ENCODE measurements at regions not wholly inside any gene's neighbourhood (a gene's known extent, or its start where the extent isn't known, plus 50 kb on each side); places are given as distances from the start of the nearest gene placed in this dataset.

GRCh38 chr20:23198815-23199214 is 112.7 kb upstream of the CD93 start:
- Histone ChIP-seq H3K9ac (ENCODE audit: low read length) (no peak overlapping the region), H3K27me3 (ENCODE audit: control insufficient read depth, insufficient read depth, low read length) (peaks cover 5% of the 10 kb centered on the region), H3K4me1 (ENCODE audit: control insufficient read depth, low read depth, low read length) (peaks cover under 1% of the 10 kb centered on the region), H3K4me3 (ENCODE audit: low read length) (no peak overlapping the region), H3K36me3 (ENCODE audit: control insufficient read depth, low read depth, low read length) (no peaks in the 10 kb centered on the region), H3K9me3 (ENCODE audit: control insufficient read depth, low read depth, low read length) (no peaks in the 10 kb centered on the region), H3K27ac (ENCODE audit: low read length) (no peak overlapping the region)

- Histone ChIP-seq H3K36me3 (ENCODE audit: control insufficient read depth, low read depth, low read length) (no peaks in the 10 kb centered on the region), H3K9me3 (ENCODE audit: control insufficient read depth, low read depth, low read length) (no peaks in the 10 kb centered on the region), H3K27ac (ENCODE audit: low read length) (no peak overlapping the region), H3K4me1 (ENCODE audit: control insufficient read depth, low read depth, low read length) (no peaks in the 10 kb centered on the region), H3K4me3 (ENCODE audit: low read length) (no peak overlapping the region), H3K9ac (ENCODE audit: low read length) (no peak overlapping the region), H3K27me3 (ENCODE audit: control insufficient read depth, insufficient read depth, low read length) (no peaks in the 10 kb centered on the region)
Observed at GRCh38 chr20:23197836-23198235, 111.7 kb upstream of the CD93 start.

- H3K9me3 ChIP-seq (ENCODE audit: control insufficient read depth, low read depth, low read length) = no peaks in the 10 kb centered on the region
- H3K27ac ChIP-seq (ENCODE audit: low read length) = no peak overlapping the region
- no peaks in the 10 kb centered on the region for H3K36me3 ChIP-seq (ENCODE audit: control insufficient read depth, low read depth, low read length)
- H3K4me1 ChIP-seq (ENCODE audit: control insufficient read depth, low read depth, low read length) = no peaks in the 10 kb centered on the region
- H3K4me3 ChIP-seq (ENCODE audit: low read length) = no peak overlapping the region
- H3K27me3 ChIP-seq (ENCODE audit: control insufficient read depth, insufficient read depth, low read length) = no peaks in the 10 kb centered on the region
- no peak overlapping the region for H3K9ac ChIP-seq (ENCODE audit: low read length)
Observed at GRCh38 chr20:23195636-23196035, 109.5 kb upstream of the CD93 start.

GRCh38 chr20:23193801-23194384 is 107.8 kb upstream of the CD93 start:
- H3K9ac ChIP-seq (ENCODE audit: low read length) = no peak overlapping the region

GRCh38 chr20:23192469-23192868 is 106.3 kb upstream of the CD93 start:
- Histone ChIP-seq H3K27ac (ENCODE audit: low read length) (no peak overlapping the region), H3K9ac (ENCODE audit: low read length) (no peak overlapping the region), H3K36me3 (ENCODE audit: control insufficient read depth, low read depth, low read length) (no peaks in the 10 kb centered on the region), H3K4me3 (ENCODE audit: low read length) (no peak overlapping the region), H3K27me3 (ENCODE audit: control insufficient read depth, insufficient read depth, low read length) (no peaks in the 10 kb centered on the region), H3K4me1 (ENCODE audit: control insufficient read depth, low read depth, low read length) (no peaks in the 10 kb centered on the region), H3K9me3 (ENCODE audit: control insufficient read depth, low read depth, low read length) (no peaks in the 10 kb centered on the region)

More at GRCh38 chr20:23193801-23194384, 107.8 kb upstream of the CD93 start:
- Histone ChIP-seq H3K27me3 (ENCODE audit: control insufficient read depth, insufficient read depth, low read length) (no peaks in the 10 kb centered on the region), H3K4me1 (ENCODE audit: control insufficient read depth, low read depth, low read length) (no peaks in the 10 kb centered on the region), H3K9me3 (ENCODE audit: control insufficient read depth, low read depth, low read length) (no peaks in the 10 kb centered on the region), H3K4me3 (ENCODE audit: low read length) (no peak overlapping the region), H3K27ac (ENCODE audit: low read length) (no peak overlapping the region), H3K36me3 (ENCODE audit: control insufficient read depth, low read depth, low read length) (no peaks in the 10 kb centered on the region)

- H3K27ac ChIP-seq (ENCODE audit: low read length) = no peak overlapping the region
- H3K4me3 ChIP-seq (ENCODE audit: low read length) = no peak overlapping the region
- H3K4me1 ChIP-seq (ENCODE audit: control insufficient read depth, low read depth, low read length) = no peaks in the 10 kb centered on the region
- no peaks in the 10 kb centered on the region for H3K9me3 ChIP-seq (ENCODE audit: control insufficient read depth, low read depth, low read length)
- no peaks in the 10 kb centered on the region for H3K27me3 ChIP-seq (ENCODE audit: control insufficient read depth, insufficient read depth, low read length)
- H3K9ac ChIP-seq (ENCODE audit: low read length) = no peak overlapping the region
- no peaks in the 10 kb centered on the region for H3K36me3 ChIP-seq (ENCODE audit: control insufficient read depth, low read depth, low read length)
Observed at GRCh38 chr20:23190557-23190956, 104.4 kb upstream of the CD93 start.

GRCh38 chr20:23189854-23190253 is 103.7 kb upstream of the CD93 start:
- H3K36me3 ChIP-seq (ENCODE audit: control insufficient read depth, low read depth, low read length) = no peaks in the 10 kb centered on the region

GRCh38 chr20:23189341-23189740 is 103.2 kb upstream of the CD93 start:
- H3K4me3 ChIP-seq (ENCODE audit: low read length) = no peak overlapping the region
- H3K27ac ChIP-seq (ENCODE audit: low read length) = no peak overlapping the region
- H3K9ac ChIP-seq (ENCODE audit: low read length) = no peak overlapping the region
- H3K9me3 ChIP-seq (ENCODE audit: control insufficient read depth, low read depth, low read length) = no peaks in the 10 kb centered on the region
- H3K4me1 ChIP-seq (ENCODE audit: control insufficient read depth, low read depth, low read length) = no peaks in the 10 kb centered on the region
- H3K36me3 ChIP-seq (ENCODE audit: control insufficient read depth, low read depth, low read length) = no peaks in the 10 kb centered on the region
- H3K27me3 ChIP-seq (ENCODE audit: control insufficient read depth, insufficient read depth, low read length) = no peaks in the 10 kb centered on the region

More at GRCh38 chr20:23189854-23190253, 103.7 kb upstream of the CD93 start:
- H3K9me3 ChIP-seq (ENCODE audit: control insufficient read depth, low read depth, low read length) = no peaks in the 10 kb centered on the region
- no peak overlapping the region for H3K9ac ChIP-seq (ENCODE audit: low read length)
- no peak overlapping the region for H3K27ac ChIP-seq (ENCODE audit: low read length)
- H3K27me3 ChIP-seq (ENCODE audit: control insufficient read depth, insufficient read depth, low read length) = no peaks in the 10 kb centered on the region
- H3K4me3 ChIP-seq (ENCODE audit: low read length) = no peak overlapping the region
- H3K4me1 ChIP-seq (ENCODE audit: control insufficient read depth, low read depth, low read length) = no peaks in the 10 kb centered on the region

- H3K27me3 ChIP-seq (ENCODE audit: control insufficient read depth, insufficient read depth, low read length) = no peaks in the 10 kb centered on the region
- H3K36me3 ChIP-seq (ENCODE audit: control insufficient read depth, low read depth, low read length) = no peaks in the 10 kb centered on the region
- no peak overlapping the region for H3K4me3 ChIP-seq (ENCODE audit: low read length)
- H3K9ac ChIP-seq (ENCODE audit: low read length) = no peak overlapping the region
- no peaks in the 10 kb centered on the region for H3K4me1 ChIP-seq (ENCODE audit: control insufficient read depth, low read depth, low read length)
- H3K27ac ChIP-seq (ENCODE audit: low read length) = no peak overlapping the region
- no peaks in the 10 kb centered on the region for H3K9me3 ChIP-seq (ENCODE audit: control insufficient read depth, low read depth, low read length)
Observed at GRCh38 chr20:23188377-23189169, 102.4 kb upstream of the CD93 start.

- Histone ChIP-seq H3K36me3 (ENCODE audit: control insufficient read depth, low read depth, low read length) (no peaks in the 10 kb centered on the region), H3K4me3 (ENCODE audit: low read length) (no peak overlapping the region), H3K4me1 (ENCODE audit: control insufficient read depth, low read depth, low read length) (no peaks in the 10 kb centered on the region), H3K9me3 (ENCODE audit: control insufficient read depth, low read depth, low read length) (no peaks in the 10 kb centered on the region), H3K9ac (ENCODE audit: low read length) (no peak overlapping the region), H3K27me3 (ENCODE audit: control insufficient read depth, insufficient read depth, low read length) (no peaks in the 10 kb centered on the region), H3K27ac (ENCODE audit: low read length) (no peak overlapping the region)
Observed at GRCh38 chr20:23187751-23188150, 101.6 kb upstream of the CD93 start.

- H3K9ac ChIP-seq (ENCODE audit: low read length) = no peak overlapping the region
- no peaks in the 10 kb centered on the region for H3K27me3 ChIP-seq (ENCODE audit: control insufficient read depth, insufficient read depth, low read length)
- H3K4me1 ChIP-seq (ENCODE audit: control insufficient read depth, low read depth, low read length) = no peaks in the 10 kb centered on the region
- H3K36me3 ChIP-seq (ENCODE audit: control insufficient read depth, low read depth, low read length) = no peaks in the 10 kb centered on the region
- H3K27ac ChIP-seq (ENCODE audit: low read length) = no peak overlapping the region
- H3K9me3 ChIP-seq (ENCODE audit: control insufficient read depth, low read depth, low read length) = no peaks in the 10 kb centered on the region
- no peak overlapping the region for H3K4me3 ChIP-seq (ENCODE audit: low read length)
Observed at GRCh38 chr20:23186808-23187207, 100.7 kb upstream of the CD93 start.

- H3K9me3 ChIP-seq (ENCODE audit: control insufficient read depth, low read depth, low read length) = peaks cover 3% of the 10 kb centered on the region
- no peaks in the 10 kb centered on the region for H3K4me1 ChIP-seq (ENCODE audit: control insufficient read depth, low read depth, low read length)
- no peak overlapping the region for H3K9ac ChIP-seq (ENCODE audit: low read length)
- H3K36me3 ChIP-seq (ENCODE audit: control insufficient read depth, low read depth, low read length) = no peaks in the 10 kb centered on the region
- no peak overlapping the region for H3K27ac ChIP-seq (ENCODE audit: low read length)
- H3K27me3 ChIP-seq (ENCODE audit: control insufficient read depth, insufficient read depth, low read length) = no peaks in the 10 kb centered on the region
- H3K4me3 ChIP-seq (ENCODE audit: low read length) = no peak overlapping the region
Observed at GRCh38 chr20:23180451-23180921, 94.4 kb upstream of the CD93 start.

All from iPS-18a (cell line).